GM19351 (cell line): ENCODE measurements at regions not wholly inside any gene's neighbourhood (a gene's known extent, or its start where the extent isn't known, plus 50 kb on each side); places are given as distances from the start of the nearest gene placed in this dataset.

ENCODE experiments used
- ATAC-seq: cut with Tn5 transposase; IDR thresholded peaks from one replicate; pipeline ENCODE4 v1.9.1; 2021; ENCODE audit warnings: mild to moderate bottlenecking, moderate library complexity; ENCODE audit not compliant: unreplicated experiment

- no peak for ATAC-seq
Observed at GRCh38 chr3:78139166-78139565, 1099.3 kb downstream of the ROBO2 start.

DNA sequence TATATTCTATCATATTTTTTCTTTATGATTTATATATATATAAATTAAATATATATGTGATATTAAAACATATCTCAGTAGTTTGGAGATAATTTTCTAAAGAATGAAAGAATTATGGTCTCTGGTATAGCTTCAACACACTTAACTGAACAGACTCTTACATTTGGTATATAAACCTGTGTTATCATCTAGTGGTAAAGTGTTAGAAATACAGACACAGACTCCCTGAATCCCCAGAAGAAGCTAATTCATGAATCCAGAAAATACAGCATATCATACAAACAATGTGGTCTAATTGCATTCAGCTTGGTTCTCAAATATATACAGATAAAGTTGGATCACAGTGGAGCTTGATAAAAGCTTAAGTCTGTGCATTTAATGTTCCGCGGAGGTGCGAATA, 1100.4 kb downstream of the ROBO2 start:
- no peak for ATAC-seq

GRCh38 chr3:78140866-78141265, 1101.0 kb downstream of the ROBO2 start:
- no peak for ATAC-seq

GRCh38 chr3:78141269-78141668, 1101.4 kb downstream of the ROBO2 start:
- no peak for ATAC-seq

DNA sequence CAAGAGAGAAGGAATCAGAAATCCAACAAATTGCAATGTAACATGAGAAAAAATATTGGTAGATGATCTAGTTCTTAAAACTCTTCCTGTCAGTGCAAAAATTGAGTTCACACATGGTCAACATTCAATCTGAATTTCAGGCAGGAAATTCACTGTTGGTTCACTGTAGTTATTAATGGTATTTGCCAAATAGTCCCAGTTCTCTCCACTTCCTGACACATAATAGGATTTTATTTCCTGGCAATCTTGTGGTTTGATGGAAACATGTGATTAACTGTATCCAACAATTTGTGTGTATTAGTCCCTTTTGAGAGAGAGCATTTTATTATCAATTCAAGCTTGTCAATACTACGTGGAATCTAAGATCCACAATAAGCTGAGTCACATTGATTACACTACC, 1103.1 kb downstream of the ROBO2 start:
- ATAC-seq, result no peak

DNA sequence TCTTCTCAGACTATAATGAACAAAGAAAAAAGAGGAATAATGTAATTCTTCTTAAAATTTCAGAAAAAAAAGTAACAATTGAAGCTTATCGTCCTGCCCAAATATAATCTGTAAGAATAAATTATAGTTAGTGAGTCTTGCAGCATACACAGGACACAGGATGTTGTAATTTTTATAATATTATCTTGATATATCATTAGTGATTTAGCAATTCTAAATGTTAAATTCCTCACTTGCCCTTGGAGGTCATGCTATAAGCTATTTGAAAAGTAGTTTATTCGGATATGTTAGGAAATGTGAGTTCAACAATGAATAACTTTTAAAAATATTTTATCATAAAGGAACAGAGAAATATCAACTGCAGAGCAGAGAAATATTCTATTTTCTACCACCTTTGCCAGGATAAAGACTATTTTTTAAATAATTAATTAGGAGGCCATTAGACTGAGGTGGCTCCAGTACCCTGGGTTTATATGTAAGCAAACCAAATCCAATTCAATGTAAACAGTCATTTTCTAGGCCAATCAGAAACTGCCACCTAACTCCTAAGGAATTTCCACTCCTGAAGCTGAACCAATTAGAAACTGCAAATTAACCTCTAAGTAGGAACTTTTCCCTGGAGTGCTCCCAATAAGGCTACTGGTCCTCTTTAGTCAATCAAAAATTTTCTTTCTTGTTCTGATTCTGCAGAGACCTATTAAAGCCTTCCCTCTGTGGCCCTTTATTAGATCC, 1109.3 kb downstream of the ROBO2 start:
- ATAC-seq, result no peak

DNA sequence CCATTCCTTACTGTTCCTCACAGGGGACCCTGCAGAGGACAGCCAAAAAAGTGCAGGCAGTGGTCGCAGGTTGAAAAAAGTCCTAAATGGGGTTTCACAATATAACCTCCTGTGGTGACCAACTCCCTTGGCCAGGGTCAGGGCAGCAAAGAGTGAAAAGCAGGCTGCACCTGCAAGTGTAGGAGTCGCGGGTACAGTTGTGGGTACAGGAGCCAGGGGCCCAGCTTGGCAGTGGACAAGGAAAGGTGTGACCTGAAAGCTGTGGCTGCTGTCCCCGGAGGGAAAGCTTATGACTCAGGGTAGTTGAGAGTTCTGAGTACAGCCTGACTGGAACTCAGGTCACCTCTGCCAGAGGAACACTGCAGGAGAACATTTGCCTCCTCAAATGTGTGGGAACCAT, 1114.1 kb downstream of the ROBO2 start:
- no peak for ATAC-seq

- no peak for ATAC-seq
Observed at GRCh38 chr3:78154521-78155186, 1114.8 kb downstream of the ROBO2 start.

- no peak for ATAC-seq
Observed at GRCh38 chr3:78161736-78162135, 1121.8 kb downstream of the ROBO2 start.

GRCh38 chr3:78163379-78163778, 1123.5 kb downstream of the ROBO2 start:
- no peak for ATAC-seq

DNA sequence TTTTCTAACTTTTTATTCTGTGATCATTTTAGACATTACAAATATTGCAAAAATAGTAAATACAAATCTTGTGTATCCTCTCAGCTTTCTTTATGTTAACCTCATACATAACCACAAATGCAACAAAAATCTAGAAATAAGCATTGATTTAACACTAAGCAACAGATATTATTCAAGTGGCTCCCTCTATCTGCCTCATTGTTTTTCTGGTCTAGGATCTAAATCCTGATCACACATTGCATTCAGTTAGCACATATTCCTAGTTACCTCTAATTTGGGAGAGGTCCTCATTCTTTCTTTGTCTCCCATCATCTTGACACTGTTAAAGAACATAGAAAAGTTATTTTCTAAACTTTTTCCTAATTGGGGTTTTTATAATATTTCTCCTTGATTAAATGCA, 1126.0 kb downstream of the ROBO2 start:
- ATAC-seq, result no peak

GRCh38 chr3:78174821-78175220, 1134.9 kb downstream of the ROBO2 start:
- no peak for ATAC-seq

GRCh38 chr3:78176869-78177268, 1137.0 kb downstream of the ROBO2 start:
- ATAC-seq, result no peak

DNA sequence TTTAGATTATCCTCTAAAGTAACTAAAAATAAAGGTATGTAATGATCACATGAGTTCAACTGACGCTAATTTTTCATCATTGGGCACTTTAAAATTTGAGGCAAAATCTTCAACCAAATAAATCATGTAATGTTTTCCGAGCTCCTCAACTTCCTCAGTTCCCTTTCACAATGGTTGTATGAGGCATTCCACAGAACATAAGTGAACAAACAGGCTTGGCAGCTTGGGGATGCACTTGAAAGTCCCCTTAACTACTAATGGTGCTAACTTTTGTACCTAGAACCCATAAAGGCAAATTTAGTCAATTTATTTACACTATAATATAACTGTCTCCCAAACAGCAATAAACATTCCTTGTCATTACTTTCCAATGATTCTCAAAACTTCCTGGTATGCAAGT, 1137.9 kb downstream of the ROBO2 start:
- ATAC-seq, result no peak

- ATAC-seq, result no peak
Observed at GRCh38 chr3:78178209-78178608, 1138.3 kb downstream of the ROBO2 start.

DNA sequence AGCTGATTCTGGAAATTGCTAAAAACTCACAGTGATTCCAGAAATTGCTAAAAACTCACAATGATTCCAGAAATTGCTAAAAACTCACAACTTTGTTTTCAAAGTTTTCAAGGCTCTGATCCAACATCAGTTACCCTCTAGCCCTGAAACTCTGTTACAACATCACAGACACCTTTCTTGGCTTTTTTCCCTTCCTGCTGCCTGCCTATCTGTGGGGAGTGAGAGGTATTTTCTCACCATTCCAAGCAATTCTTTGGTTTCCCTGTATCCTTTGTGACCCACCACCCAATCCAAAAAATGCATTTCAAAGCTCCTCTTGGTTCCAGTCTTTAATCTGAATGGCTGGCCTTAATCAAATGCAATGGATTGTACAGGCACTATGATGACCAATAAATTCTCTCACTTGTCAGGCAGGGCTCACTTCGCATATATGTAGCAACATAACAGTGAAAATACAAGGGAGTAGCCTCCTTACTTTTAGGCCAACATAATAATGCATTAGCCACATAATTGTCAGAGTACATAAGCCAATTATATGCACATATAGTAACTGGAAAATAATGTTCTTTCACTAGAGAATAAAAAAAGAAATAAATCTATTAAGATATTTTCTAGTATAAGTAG, 1139.0 kb downstream of the ROBO2 start:
- no peak for ATAC-seq

DNA sequence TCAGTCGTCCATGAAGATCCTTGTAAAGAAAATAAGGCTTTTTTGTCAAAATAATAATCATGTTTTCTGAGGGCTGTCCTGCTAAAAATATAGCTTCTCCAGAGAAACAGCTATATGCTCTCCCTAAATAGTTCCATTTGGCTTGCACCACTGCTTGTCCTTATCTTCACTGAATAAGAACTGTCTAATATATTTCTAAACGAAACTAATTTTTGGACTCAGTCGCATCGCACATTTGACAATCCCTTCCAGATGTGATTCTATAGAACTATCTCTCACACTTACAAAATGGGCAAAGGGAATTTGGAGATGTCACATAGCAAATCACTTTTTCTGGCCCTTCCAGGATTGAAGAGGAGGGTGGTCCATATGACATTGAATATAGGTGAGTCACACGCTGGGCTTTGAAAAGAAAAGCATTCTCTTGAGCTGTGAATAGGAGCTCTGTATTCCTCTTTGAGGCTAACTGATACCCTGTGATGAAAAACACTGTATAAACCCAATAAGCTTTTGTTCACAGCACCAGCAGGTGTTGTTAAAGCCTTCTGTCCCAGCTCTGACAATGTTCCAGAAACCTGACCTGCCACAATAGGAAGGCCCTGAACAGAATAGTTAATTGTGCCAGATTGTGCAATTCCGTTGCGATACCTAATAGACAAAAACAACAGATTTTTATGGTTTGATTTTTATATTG, 1144.2 kb downstream of the ROBO2 start:
- ATAC-seq, result no peak

- no peak for ATAC-seq
Observed at GRCh38 chr3:78186404-78186803, 1146.5 kb downstream of the ROBO2 start.

- ATAC-seq, result no peak
Observed at GRCh38 chr3:78201091-78201490, 1161.2 kb downstream of the ROBO2 start.

DNA sequence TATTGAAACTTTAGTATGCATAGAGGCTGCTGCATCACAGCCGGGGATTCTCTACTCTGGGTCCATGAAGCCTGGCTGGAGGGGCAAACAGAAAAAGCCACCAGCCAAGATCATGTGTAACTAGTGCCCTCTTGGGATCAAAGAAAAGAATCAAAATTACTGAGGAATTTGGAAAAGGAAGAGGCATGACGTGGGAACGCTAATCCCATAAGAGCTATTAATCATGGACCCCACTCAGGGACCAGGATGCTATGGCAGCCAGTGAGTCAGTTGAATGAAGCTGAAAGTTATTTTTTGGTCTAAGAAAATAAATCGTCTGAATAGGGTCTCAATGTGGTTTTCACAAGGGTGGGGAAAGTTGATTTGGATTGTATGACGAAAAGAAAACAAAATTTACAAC, 1165.1 kb downstream of the ROBO2 start:
- ATAC-seq, result no peak

DNA sequence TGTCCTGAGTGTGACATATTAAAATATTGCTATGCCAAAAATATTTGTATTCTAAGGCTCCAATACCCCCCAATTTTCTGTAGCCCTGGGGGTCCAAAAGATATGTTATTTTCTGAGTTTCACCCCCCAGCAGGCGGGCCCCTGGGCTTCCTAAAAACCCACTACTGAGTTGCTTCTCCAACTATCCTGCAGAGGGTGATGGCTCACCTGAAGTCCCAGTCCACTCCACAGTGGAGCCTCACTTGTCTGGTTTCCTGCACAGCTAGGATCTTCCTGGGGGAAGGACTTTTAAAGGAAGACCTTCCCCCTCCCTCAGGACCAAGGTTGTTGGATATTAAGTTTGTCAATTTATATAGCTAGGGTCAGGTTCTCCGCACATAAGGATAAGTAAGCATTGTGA, 1181.4 kb downstream of the ROBO2 start:
- ATAC-seq, result no peak

- no peak for ATAC-seq
Observed at GRCh38 chr3:78221796-78222195, 1181.9 kb downstream of the ROBO2 start.
